B cell (primary cell): ENCODE measurements at regions not wholly inside any gene's neighbourhood (a gene's known extent, or its start where the extent isn't known, plus 50 kb on each side); places are given as distances from the start of the nearest gene placed in this dataset.

Source experiments
- ATAC-seq: fragments of 200-7000 bp; cut with Tn5 transposase; one replicate; pipeline ENCODE4 v1.10.0; 2021; ENCODE audit warnings: low read depth, mild to moderate bottlenecking, moderate number of reproducible peaks, moderate library complexity
- CTCF ChIA-PET: fragments of 350-600 bp; sonication (Branson Sonifier 250); formaldehyde crosslinking; loops from one replicate; lab custom pipeline; 2021; ENCODE audit warnings: antibody characterized with exemption, inconsistent platforms; lab: Charles Lee
- POLR2A ChIA-PET: fragments of 350-600 bp; sonication (Branson Sonifier 250); formaldehyde crosslinking; loops from one replicate; lab custom pipeline; 2021; ENCODE audit warnings: antibody characterized with exemption; lab: Charles Lee
- DNase-seq: peaks from one replicate; pipeline ENCODE4 v3.0.0; 2013
- H2AFZ ChIP-seq: 2 replicates; pipeline ENCODE4 v1.6.1; 2012; ENCODE audit warnings: mild to moderate bottlenecking, low read depth, low read length; ENCODE audit not compliant: insufficient read depth, poor library complexity, severe bottlenecking
- H3K27ac ChIP-seq, 2 donors: 1 replicate in 1 of 2; 2 replicates in 1 of 2; pipeline ENCODE4 v1.5.1; 2012 to 2013; ENCODE audit warnings: low read length in 2 of 2, mild to moderate bottlenecking in 2 of 2, moderate library complexity in 1 of 2
- H3K27me3 ChIP-seq, 4 experiments: fragments of 200-600 bp in 1 of 4; sonication (generic) in 1 of 4; replicated peaks in 1 of 4; 1 replicate in 2 of 4; 2 replicates in 2 of 4; pipeline versions ENCODE4 v1.6.1 to v1.7.0; 2013 to 2016; ENCODE audit warnings: low read length in 3 of 4, mild to moderate bottlenecking in 2 of 4, mixed read lengths in 1 of 4, moderate library complexity in 1 of 4; ENCODE audit not compliant: insufficient read depth in 4 of 4, control insufficient read depth in 3 of 4; ENCODE audit errors: control extremely low read depth in 1 of 4
- H3K36me3 ChIP-seq, 2 experiments: replicated peaks in 1 of 2; 1 replicate in 1 of 2; 2 replicates in 1 of 2; pipeline versions ENCODE4 v1.6.1 to v1.7.1; 2013; ENCODE audit warnings: low read length in 1 of 2; ENCODE audit not compliant: insufficient read depth in 2 of 2, control insufficient read depth in 1 of 2; ENCODE audit errors: control extremely low read depth in 1 of 2, extremely low read depth in 1 of 2
- H3K4me1 ChIP-seq, 2 donors: fragments of 200-600 bp in 1 of 2; sonication (generic) in 1 of 2; 1 replicate in 1 of 2; 2 replicates in 1 of 2; pipeline versions ENCODE4 v1.5.1 to v1.6.1; 2013 to 2017; ENCODE audit warnings: low read length in 2 of 2; ENCODE audit not compliant: control insufficient read depth in 2 of 2, insufficient read depth in 2 of 2
- H3K4me2 ChIP-seq: replicated peaks from 2 replicates; pipeline ENCODE3; 2012; ENCODE audit warnings: mild to moderate bottlenecking, low read depth, low read length; ENCODE audit not compliant: poor library complexity, severe bottlenecking
- H3K4me3 ChIP-seq, 5 experiments: fragments of 200-600 bp in 1 of 5; sonication (generic) in 1 of 5; 1 replicate in 3 of 5; 2 replicates in 2 of 5; pipeline versions ENCODE4 v1.5.1 to v1.7.0; 2011 to 2016; ENCODE audit warnings: low read length in 4 of 5, mild to moderate bottlenecking in 4 of 5, low read depth in 2 of 5, control low read depth in 1 of 5, moderate library complexity in 1 of 5; ENCODE audit not compliant: insufficient read depth in 1 of 5; ENCODE audit errors: control extremely low read depth in 1 of 5, extremely low read depth in 1 of 5
- H3K79me2 ChIP-seq: fragments of 200-600 bp; sonication (generic); one replicate; pipeline ENCODE4 v1.6.0; 2016; ENCODE audit warnings: low read length; ENCODE audit not compliant: control insufficient read depth, insufficient read depth
- H3K9ac ChIP-seq: fragments of 200-600 bp; sonication (generic); 2 replicates; pipeline ENCODE4 v1.6.1; 2017; ENCODE audit warnings: mild to moderate bottlenecking, low read length, moderate library complexity
- H3K9me3 ChIP-seq, 3 donors: one replicate each; pipeline versions ENCODE4 v1.6.1 to v1.7.1; 2013; ENCODE audit warnings: low read length in 2 of 3; ENCODE audit not compliant: control insufficient read depth in 2 of 3, insufficient read depth in 1 of 3; ENCODE audit errors: control extremely low read depth in 1 of 3
- H4K20me1 ChIP-seq: 2 replicates; pipeline ENCODE4 v1.6.0; 2012; ENCODE audit warnings: mild to moderate bottlenecking, low read length; ENCODE audit not compliant: insufficient read depth, control insufficient read depth, poor library complexity, severe bottlenecking
- H3K27ac Mint-ChIP-seq: one replicate; pipeline ENCODE4 v1.8.0; 2021; ENCODE audit warnings: mixed read lengths
- H3K27me3 Mint-ChIP-seq: one replicate; pipeline ENCODE4 v1.8.0; 2021; ENCODE audit warnings: mixed read lengths
- H3K4me1 Mint-ChIP-seq: one replicate; pipeline ENCODE4 v1.8.0; 2021; ENCODE audit warnings: mixed read lengths
- H3K4me3 Mint-ChIP-seq: one replicate; pipeline ENCODE4 v1.8.0; 2021; ENCODE audit warnings: mixed read lengths
- H3K9me3 Mint-ChIP-seq: one replicate; pipeline ENCODE4 v1.8.0; 2022; ENCODE audit warnings: mixed read lengths; ENCODE audit not compliant: insufficient read depth
- CTCF ChIP-seq: fragments of 200-600 bp; IDR thresholded peaks from one replicate; pipeline ENCODE4 v1.8.0; 2022; ENCODE audit warnings: antibody characterized with exemption, mild to moderate bottlenecking
- EZH2 ChIP-seq: IDR thresholded peaks from 2 replicates; pipeline ENCODE4 v1.6.1; 2012; ENCODE audit warnings: borderline replicate concordance, low read depth, mild to moderate bottlenecking, moderate library complexity, low read length; ENCODE audit not compliant: insufficient read depth, poor library complexity, severe bottlenecking
- WGBS: methylation state at CpG from one replicate; pipeline ENCODE4 v1.1.5; 2013; ENCODE audit warnings: missing lambda C conversion rate; ENCODE audit not compliant: insufficient coverage; 5-methylcytosine and 5-hydroxymethylcytosine counted together
- intact Hi-C: fragments of 100-400 bp; cut with micrococcal nuclease; formaldehyde crosslinking; loops from one replicate; pipeline ENCODE4 v1.10.0; 2022

- no peak overlapping the region for H3K4me2 ChIP-seq
- POLR2A ChIA-PET, result no interaction called here
- intact Hi-C loops, result no loop called here
- 100% methylated on average over 1 of the region's 5 CpGs for WGBS
- Mint-ChIP-seq H3K27me3 (peaks cover 67% of the 10 kb centered on the region), H3K9me3 (no peaks in the 10 kb centered on the region), H3K4me3 (no peak overlapping the region), H3K4me1 (no peaks in the 10 kb centered on the region), H3K27ac (no peak overlapping the region)
- no peaks in the 10 kb centered on the region for H4K20me1 ChIP-seq
- peaks cover 0 to 19% (median 3%) of the 10 kb centered on the region in 4 experiments for H3K27me3 ChIP-seq
- H3K9me3 ChIP-seq, result no peaks in the 10 kb centered on the region
- H3K9ac ChIP-seq, result no peak overlapping the region
- H3K4me3 ChIP-seq, result no peak overlapping the region
- H3K4me1 ChIP-seq, result no peaks in the 10 kb centered on the region
- DNase-seq (no peak), ATAC-seq (no peak)
- CTCF ChIA-PET, result interaction anchor here (0.7 to 1.8 kb wide), 4 partner anchors 7 to 335 kb away, joined by 3 to 12 read pairs (median 4); no protein-coding TSS in a partner anchor
- no peak overlapping the region for H2AFZ ChIP-seq
- H3K27ac ChIP-seq, result no peak overlapping the region
- H3K36me3 ChIP-seq, result no peaks in the 10 kb centered on the region
- H3K79me2 ChIP-seq, result no peaks in the 10 kb centered on the region
- TF ChIP-seq EZH2 (no peak), CTCF (no peak)
Measured at GRCh38 chr2:176461809-176462670, 192.8 kb downstream of the MTX2 start.

- no peak overlapping the region for H3K4me3 ChIP-seq
- no CpG with 5 or more reads among the region's 3 CpGs for WGBS
- H3K27me3 Mint-ChIP-seq, result peaks cover 67% of the 10 kb centered on the region
- no peak overlapping the region for H3K27ac ChIP-seq
- no peaks in the 10 kb centered on the region for H3K4me1 Mint-ChIP-seq
- ATAC-seq (no peak), DNase-seq (no peak)
- ChIA-PET POLR2A (no interaction called here), CTCF (interaction anchor here (0.9 to 1.8 kb wide), 2 partner anchors 8 to 9 kb away, joined by 3 to 12 read pairs; no protein-coding TSS in a partner anchor)
- intact Hi-C loops, result no loop called here
- no peaks in the 10 kb centered on the region for H3K9me3 Mint-ChIP-seq
- H3K36me3 ChIP-seq, result no peaks in the 10 kb centered on the region
- H3K9me3 ChIP-seq, result no peaks in the 10 kb centered on the region
- H3K27ac Mint-ChIP-seq, result no peak overlapping the region
- H3K4me1 ChIP-seq, result no peaks in the 10 kb centered on the region
- no peak overlapping the region for H3K4me2 ChIP-seq
- peaks cover 0 to 19% (median 3%) of the 10 kb centered on the region in 4 experiments for H3K27me3 ChIP-seq
- H3K9ac ChIP-seq, result no peak overlapping the region
- TF ChIP-seq EZH2, result no peak
- no peak for TF ChIP-seq CTCF
- H4K20me1 ChIP-seq, result no peaks in the 10 kb centered on the region
- no peaks in the 10 kb centered on the region for H3K79me2 ChIP-seq
- H2AFZ ChIP-seq, result no peak overlapping the region
- H3K4me3 Mint-ChIP-seq, result no peak overlapping the region
Measured at GRCh38 chr2:176463546-176463945, 194.3 kb downstream of the MTX2 start.
